ENCODE measurements at regions not wholly inside any gene's neighbourhood (a gene's known extent, or its start where the extent isn't known, plus 50 kb on each side); places are given as distances from the start of the nearest gene placed in this dataset.
A peak's percentile ranks its signal among the peaks of the same experiment; 100 is the strongest.
"Not testable (repeated sequence)": the region's sequence is repeated elsewhere in the genome, so short reads cannot be mapped to it uniquely, and the experiment has no call there.

DNA sequence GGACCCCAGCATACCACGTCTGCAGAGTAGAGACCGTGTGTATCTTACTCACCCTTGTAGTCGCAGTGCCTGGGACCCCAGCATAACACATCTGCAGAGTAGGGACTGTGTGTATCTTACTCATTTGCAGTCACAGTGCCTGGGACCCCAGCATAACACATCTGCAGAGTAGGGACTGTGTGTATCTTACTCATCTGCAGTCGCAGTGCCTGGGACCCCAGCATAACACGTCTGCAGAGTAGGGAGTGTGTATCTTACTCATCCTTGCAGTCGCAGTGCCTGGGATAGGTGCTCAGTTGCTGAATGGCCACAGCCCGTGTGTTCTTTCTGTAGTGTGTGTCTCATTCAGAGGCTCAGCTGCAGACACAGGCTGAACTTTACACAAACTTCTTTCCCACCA, 71.4 kb upstream of the FRG1 start:
- no peak overlapping the region for H3K27ac ChIP-seq (ENCODE audit: low read depth in 1 of 2, low read length in 2 of 2)
- Mint-ChIP-seq H3K4me3 (no peak overlapping the region), H3K36me3 (ENCODE audit: low read depth) (no peaks in the 10 kb centered on the region), H3K9me3 (no peaks in the 10 kb centered on the region), H3K27me3 (no peaks in the 10 kb centered on the region), H3K27ac (no peak overlapping the region), H3K4me1 (ENCODE audit: low read depth) (no peaks in the 10 kb centered on the region)
- H3K4me1 ChIP-seq (ENCODE audit: insufficient read depth, low read length), result no peaks in the 10 kb centered on the region
- TF ChIP-seq, protein P1, sequence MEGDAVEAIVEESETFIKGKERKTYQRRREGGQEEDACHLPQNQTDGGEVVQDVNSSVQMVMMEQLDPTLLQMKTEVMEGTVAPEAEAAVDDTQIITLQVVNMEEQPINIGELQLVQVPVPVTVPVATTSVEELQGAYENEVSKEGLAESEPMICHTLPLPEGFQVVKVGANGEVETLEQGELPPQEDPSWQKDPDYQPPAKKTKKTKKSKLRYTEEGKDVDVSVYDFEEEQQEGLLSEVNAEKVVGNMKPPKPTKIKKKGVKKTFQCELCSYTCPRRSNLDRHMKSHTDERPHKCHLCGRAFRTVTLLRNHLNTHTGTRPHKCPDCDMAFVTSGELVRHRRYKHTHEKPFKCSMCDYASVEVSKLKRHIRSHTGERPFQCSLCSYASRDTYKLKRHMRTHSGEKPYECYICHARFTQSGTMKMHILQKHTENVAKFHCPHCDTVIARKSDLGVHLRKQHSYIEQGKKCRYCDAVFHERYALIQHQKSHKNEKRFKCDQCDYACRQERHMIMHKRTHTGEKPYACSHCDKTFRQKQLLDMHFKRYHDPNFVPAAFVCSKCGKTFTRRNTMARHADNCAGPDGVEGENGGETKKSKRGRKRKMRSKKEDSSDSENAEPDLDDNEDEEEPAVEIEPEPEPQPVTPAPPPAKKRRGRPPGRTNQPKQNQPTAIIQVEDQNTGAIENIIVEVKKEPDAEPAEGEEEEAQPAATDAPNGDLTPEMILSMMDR (IDR thresholded peaks at IDR 0.05), result no peak
- CTCF ChIA-PET, result no interaction called here
- no peak overlapping the region for H3K4me3 ChIP-seq (ENCODE audit: low read length)
- no peaks in the 10 kb centered on the region for H3K36me3 ChIP-seq (ENCODE audit: insufficient read depth, low read length)
- intact Hi-C loops (cut with DNase I, micrococcal nuclease), result no loop called here
- H3K27me3 ChIP-seq (ENCODE audit: control insufficient read depth in 1 of 2, insufficient read depth in 2 of 2, low read length in 2 of 2), result no peaks in the 10 kb centered on the region
- no peaks in the 10 kb centered on the region for H3K9me3 ChIP-seq (ENCODE audit: control insufficient read depth in 1 of 2, insufficient read depth in 1 of 2, low read length in 2 of 2)
- no peak for ATAC-seq (ENCODE audit: poor library complexity)
- no peak for DNase-seq
- POLR2A ChIA-PET, result no interaction called here

DNA sequence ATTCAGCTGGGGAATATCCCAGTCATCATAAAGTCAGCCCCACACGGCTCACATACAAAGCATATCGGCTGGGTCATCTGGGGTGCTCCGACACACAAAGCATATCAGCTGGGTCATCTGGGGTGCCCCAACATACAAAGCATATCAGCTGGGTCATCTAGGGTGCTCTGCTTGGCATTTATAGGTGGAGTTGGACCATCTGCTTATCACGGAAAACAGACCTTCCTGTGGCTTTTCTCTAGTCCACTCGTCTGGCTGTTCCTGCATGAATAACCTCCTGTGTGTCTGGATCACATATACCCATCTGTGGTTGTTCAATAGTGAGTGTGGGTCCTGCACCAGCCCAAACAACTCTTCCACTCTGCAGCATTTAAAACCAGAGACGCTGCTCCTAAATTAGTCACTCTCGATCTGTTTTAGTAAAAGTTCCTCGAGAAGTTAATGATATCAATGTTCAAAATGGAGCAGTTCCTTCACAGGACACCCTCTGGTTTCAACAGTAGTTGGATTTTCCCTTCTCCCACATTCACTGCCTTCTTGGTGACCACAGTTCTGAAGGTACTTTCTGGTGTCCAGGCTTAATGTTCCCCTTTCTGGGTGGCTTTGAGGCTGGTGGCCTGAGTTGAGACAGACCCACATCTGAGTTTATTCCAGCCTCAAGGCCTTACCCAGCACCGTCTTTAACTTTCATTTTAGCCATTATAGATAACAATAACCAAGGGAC, 70.0 kb upstream of the FRG1 start:
- no peaks in the 10 kb centered on the region for H3K9me3 ChIP-seq (ENCODE audit: control insufficient read depth in 1 of 2, insufficient read depth in 1 of 2, low read length in 2 of 2)
- POLR2A ChIA-PET, result no interaction called here
- CTCF ChIA-PET, result no interaction called here
- no peaks in the 10 kb centered on the region for H3K4me1 ChIP-seq (ENCODE audit: insufficient read depth, low read length)
- H3K4me3 ChIP-seq (ENCODE audit: low read length), result no peak overlapping the region
- Mint-ChIP-seq H3K4me3 (no peak overlapping the region), H3K9me3 (no peaks in the 10 kb centered on the region), H3K27ac (no peak overlapping the region), H3K4me1 (ENCODE audit: low read depth) (no peaks in the 10 kb centered on the region), H3K36me3 (ENCODE audit: low read depth) (no peaks in the 10 kb centered on the region), H3K27me3 (no peaks in the 10 kb centered on the region)
- ATAC-seq (ENCODE audit: poor library complexity), result no peak
- no peaks in the 10 kb centered on the region for H3K27me3 ChIP-seq (ENCODE audit: control insufficient read depth in 1 of 2, insufficient read depth in 2 of 2, low read length in 2 of 2)
- H3K36me3 ChIP-seq (ENCODE audit: insufficient read depth, low read length), result no peaks in the 10 kb centered on the region
- intact Hi-C loops (cut with DNase I, micrococcal nuclease), result no loop called here
- no peak overlapping the region for H3K27ac ChIP-seq (ENCODE audit: low read depth in 1 of 2, low read length in 2 of 2)
- TF ChIP-seq, protein P1 (IDR thresholded peaks at IDR 0.05), result no peak
- no peak for DNase-seq

DNA sequence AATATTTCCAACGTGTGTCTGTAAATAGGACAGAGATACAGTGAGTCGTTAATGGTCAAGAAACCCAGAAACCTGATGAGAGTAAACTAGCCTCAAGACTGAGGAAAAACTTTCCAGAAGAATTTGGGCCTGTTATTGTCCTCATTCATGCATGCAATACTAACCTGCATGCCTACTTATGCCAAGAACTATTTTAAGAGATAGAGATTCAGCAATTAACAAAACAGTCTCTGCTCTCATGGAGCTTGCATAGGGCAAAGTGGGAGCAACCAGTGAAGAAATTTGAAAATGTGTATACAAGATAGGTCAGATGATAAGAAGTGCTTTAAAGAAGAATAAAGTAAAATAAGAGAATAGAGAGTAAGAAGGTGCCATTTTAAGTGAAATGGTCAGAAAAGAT, 66.1 kb upstream of the FRG1 start:
- Mint-ChIP-seq H3K27ac (no peak overlapping the region), H3K4me1 (ENCODE audit: low read depth) (no peaks in the 10 kb centered on the region), H3K36me3 (ENCODE audit: low read depth) (no peaks in the 10 kb centered on the region), H3K9me3 (peaks cover 2% of the 10 kb centered on the region), H3K27me3 (no peaks in the 10 kb centered on the region), H3K4me3 (no peak overlapping the region)
- TF ChIP-seq, protein P1 (IDR thresholded peaks at IDR 0.05), result no peak
- Histone ChIP-seq H3K4me1 (ENCODE audit: insufficient read depth, low read length) (no peaks in the 10 kb centered on the region), H3K27ac (ENCODE audit: low read depth in 1 of 2, low read length in 2 of 2) (no peak overlapping the region), H3K9me3 (ENCODE audit: control insufficient read depth in 1 of 2, insufficient read depth in 1 of 2, low read length in 2 of 2) (no peaks in the 10 kb centered on the region), H3K27me3 (ENCODE audit: control insufficient read depth in 1 of 2, insufficient read depth in 2 of 2, low read length in 2 of 2) (no peaks in the 10 kb centered on the region), H3K4me3 (ENCODE audit: low read length) (no peak overlapping the region), H3K36me3 (ENCODE audit: insufficient read depth, low read length) (no peaks in the 10 kb centered on the region)
- DNase-seq (no peak), ATAC-seq (ENCODE audit: poor library complexity) (no peak)
- intact Hi-C loops (cut with DNase I, micrococcal nuclease), result no loop called here
- POLR2A ChIA-PET, result no interaction called here
- CTCF ChIA-PET, result no interaction called here

DNA sequence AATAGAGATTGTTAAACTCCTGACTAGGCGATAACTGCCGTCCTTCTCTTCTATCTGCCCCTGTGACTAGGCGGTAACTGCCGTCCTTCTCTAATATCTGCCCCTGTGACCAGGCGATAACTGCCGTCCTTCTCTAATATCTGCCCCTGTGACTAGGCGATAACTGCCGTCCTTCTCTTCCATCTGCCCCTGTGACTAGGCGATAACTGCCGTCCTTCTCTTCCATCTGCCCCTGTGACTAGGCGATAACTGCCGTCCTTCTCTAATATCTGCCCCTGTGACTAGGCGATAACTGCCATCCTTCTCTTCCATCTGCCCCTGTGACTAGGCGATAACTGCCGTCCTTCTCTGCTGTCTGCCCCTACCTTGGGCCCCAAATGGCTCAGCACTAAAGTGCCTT, 59.5 kb upstream of the FRG1 start:
- POLR2A ChIA-PET; H3K36me3 ChIP-seq (ENCODE audit: insufficient read depth, low read length); H3K4me1 Mint-ChIP-seq (ENCODE audit: low read depth); CTCF ChIA-PET; H3K4me3 Mint-ChIP-seq; H3K36me3 Mint-ChIP-seq (ENCODE audit: low read depth); H3K9me3 ChIP-seq (ENCODE audit: control insufficient read depth in 1 of 2, insufficient read depth in 1 of 2, low read length in 2 of 2); H3K27ac Mint-ChIP-seq; H3K4me3 ChIP-seq (ENCODE audit: low read length); H3K4me1 ChIP-seq (ENCODE audit: insufficient read depth, low read length); ATAC-seq (ENCODE audit: poor library complexity); H3K27me3 Mint-ChIP-seq; H3K9me3 Mint-ChIP-seq; H3K27me3 ChIP-seq (ENCODE audit: control insufficient read depth in 1 of 2, insufficient read depth in 2 of 2, low read length in 2 of 2); H3K27ac ChIP-seq (ENCODE audit: low read depth in 1 of 2, low read length in 2 of 2); intact Hi-C loops (cut with DNase I, micrococcal nuclease): not testable (repeated sequence)
- DNase-seq, result peak in 7 of 14 experiments; percentile 1 to 19 (median 7)

DNA sequence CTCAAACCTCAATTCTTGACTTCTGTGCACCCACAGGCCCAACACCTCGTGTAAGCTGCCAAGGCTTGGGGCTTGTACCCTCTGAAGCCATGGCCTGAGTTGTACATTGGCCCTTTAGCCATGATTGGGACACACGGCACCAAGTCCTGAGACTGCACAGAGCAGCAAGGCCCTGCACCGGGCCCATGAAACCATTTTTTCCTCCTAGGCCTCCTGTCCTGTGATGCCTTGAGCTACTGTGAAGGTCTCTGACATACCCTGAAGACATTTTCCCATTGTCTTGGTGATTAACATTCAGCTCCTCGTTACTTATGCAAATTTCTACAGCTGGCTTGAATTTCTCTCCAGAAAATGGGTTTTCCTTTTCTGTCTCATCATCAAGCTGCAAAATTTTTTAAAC, 52.3 kb upstream of the FRG1 start:
- ATAC-seq (ENCODE audit: poor library complexity); H3K4me3 ChIP-seq (ENCODE audit: low read length); DNase-seq; H3K27ac Mint-ChIP-seq; H3K27me3 ChIP-seq (ENCODE audit: control insufficient read depth in 1 of 2, insufficient read depth in 2 of 2, low read length in 2 of 2); POLR2A ChIA-PET; H3K4me3 Mint-ChIP-seq; intact Hi-C loops (cut with DNase I, micrococcal nuclease); H3K4me1 ChIP-seq (ENCODE audit: insufficient read depth, low read length); CTCF ChIA-PET; H3K36me3 ChIP-seq (ENCODE audit: insufficient read depth, low read length); H3K27me3 Mint-ChIP-seq; H3K4me1 Mint-ChIP-seq (ENCODE audit: low read depth); H3K27ac ChIP-seq (ENCODE audit: low read depth in 1 of 2, low read length in 2 of 2): not testable (repeated sequence)
- peaks cover 12% of the 10 kb centered on the region for H3K9me3 Mint-ChIP-seq
- H3K36me3 Mint-ChIP-seq (ENCODE audit: low read depth), result peaks cover 18% of the 10 kb centered on the region
- peaks cover 4 to 12% of the 10 kb centered on the region in 2 experiments for H3K9me3 ChIP-seq (ENCODE audit: control insufficient read depth in 1 of 2, insufficient read depth in 1 of 2, low read length in 2 of 2)

All from CD4-positive, alpha-beta T cell (primary cell).